ENCODE measurements at regions not wholly inside any gene's neighbourhood (a gene's known extent, or its start where the extent isn't known, plus 50 kb on each side); places are given as distances from the start of the nearest gene placed in this dataset.
A peak's percentile ranks its signal among the peaks of the same experiment; 100 is the strongest.

DNA sequence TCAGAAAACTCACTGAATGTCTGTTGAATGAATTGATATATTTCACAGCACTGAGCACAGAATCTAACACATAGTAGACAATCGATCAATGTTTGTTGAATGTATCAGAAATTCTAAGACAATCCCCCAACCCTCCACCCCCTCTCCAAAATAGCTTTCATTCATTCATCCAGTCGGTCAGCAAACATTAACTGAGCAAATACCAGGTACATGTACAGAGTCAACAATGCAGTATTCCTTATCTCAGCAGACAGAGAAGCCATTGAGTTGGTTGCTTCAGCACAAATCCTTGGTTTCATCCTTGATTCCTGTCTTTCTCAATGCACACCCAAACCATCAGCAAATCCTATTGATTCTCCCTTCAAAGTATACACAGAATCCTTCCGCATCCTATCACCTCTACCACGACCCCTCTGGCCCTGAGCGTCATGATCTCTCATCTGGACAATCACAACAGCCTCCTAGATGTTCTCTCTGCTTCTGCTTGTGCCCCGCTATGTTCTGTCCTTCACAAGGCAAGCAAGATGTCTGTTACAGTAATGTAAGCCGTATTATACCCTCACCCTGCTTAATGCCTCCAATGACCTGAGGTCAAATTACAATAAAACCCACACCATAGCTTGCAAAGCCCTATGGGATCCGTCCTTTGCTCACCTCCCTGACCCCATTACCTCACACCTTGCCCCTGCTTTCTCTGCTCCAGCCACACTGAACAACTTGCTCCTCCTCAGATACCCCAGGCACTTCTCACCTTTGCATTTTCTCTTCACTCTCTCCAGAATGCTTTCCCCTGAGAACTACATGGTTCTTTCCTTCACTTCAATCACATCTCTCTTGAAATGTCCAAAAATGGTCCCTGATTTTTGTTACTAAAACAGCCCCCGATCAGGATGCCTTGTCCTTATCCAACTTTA lies 738.1 kb upstream of the TBX3 start:
- no peak overlapping the region for H3K4me3 ChIP-seq (ENCODE audit: low read depth, low read length)
- no peak for DNase-seq (ENCODE audit: low read depth)

DNA sequence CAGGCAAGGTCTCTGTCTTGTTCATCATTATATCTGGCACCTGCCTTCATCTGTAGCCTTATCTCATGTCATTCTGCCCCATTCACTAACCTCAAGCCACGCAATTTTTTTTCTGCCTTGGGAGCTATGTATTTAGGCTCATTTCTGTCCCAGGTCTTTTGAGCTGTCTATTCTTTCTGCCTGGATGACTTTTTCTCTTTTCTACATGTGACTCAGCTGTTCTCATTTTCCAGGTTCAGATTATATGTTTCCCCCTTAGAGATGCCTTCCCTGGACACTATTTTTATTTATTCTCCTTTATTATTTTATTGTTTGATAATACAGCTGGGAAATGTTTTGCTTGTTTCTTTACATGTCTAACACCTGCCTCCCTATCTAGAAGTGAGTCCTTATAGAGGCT lies 737.4 kb upstream of the TBX3 start:
- H3K4me3 ChIP-seq (ENCODE audit: low read depth, low read length) = no peak overlapping the region
- no peak for DNase-seq (ENCODE audit: low read depth)

DNA sequence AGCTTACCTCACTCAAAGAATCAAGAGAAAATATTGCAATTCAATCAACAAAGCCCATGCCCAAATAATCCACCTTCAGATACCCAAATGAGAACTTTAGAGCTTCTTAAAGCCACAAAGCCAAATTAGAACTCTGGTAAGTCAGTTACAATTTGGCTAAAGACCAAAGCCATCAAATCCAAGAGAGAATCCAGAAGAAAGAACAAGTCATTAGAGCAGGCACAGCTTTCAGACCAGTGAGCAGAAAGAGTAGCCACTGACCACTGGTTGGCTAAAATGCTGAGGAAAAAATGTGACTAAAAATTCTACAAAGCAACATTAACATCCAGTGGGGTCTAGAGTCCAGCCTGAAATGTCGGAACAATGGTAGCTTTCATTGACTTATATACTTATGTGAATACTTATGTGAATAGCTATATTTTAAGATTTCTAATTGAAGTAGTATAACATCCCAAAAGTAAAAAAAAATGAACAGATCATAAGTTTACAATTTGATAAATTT lies 735.2 kb upstream of the TBX3 start:
- DNase-seq (ENCODE audit: low read depth) = no peak
- no peak overlapping the region for H3K4me3 ChIP-seq (ENCODE audit: low read depth, low read length)

DNA sequence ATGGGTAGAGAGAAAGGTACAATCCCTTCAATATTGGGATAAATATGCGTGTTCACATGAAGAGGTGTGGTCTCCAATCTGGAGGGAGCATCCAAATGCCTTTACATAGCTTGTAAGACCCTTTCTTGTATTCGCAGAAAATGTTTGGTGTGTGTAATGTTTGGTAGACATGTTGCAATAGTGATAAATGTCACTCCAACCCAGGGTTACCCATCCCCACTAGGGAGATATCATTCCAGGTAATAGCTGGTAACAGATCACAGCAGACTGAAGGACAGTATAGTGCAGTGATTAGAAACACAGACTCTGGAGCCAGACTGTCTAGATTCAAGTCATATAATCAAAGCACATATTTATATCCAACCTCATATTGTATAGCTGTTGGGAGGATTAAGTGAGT lies 733.6 kb upstream of the TBX3 start:
- H3K4me3 ChIP-seq (ENCODE audit: low read depth, low read length) = no peak overlapping the region
- no peak for DNase-seq (ENCODE audit: low read depth)

DNA sequence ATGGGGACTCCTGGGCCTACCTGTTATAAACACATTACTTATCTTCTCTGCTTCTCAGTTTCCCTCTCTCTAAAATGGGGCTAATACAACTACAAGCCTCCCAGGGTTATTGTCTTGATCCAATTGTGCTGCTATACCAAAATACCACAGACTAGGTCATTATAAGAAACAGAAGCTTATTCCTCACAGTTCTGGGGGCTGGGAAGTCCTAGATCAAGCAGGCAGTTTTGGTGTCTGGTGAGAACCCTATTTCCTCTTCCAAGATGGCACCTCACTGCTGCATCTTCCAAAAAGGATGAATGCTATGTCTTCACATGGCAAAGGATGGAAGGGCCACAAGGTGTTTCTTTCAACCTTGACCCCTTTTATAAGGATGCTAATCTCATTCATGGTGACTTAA lies 732.9 kb upstream of the TBX3 start:
- no peak overlapping the region for H3K4me3 ChIP-seq (ENCODE audit: low read depth, low read length)
- DNase-seq (ENCODE audit: low read depth) = no peak

DNA sequence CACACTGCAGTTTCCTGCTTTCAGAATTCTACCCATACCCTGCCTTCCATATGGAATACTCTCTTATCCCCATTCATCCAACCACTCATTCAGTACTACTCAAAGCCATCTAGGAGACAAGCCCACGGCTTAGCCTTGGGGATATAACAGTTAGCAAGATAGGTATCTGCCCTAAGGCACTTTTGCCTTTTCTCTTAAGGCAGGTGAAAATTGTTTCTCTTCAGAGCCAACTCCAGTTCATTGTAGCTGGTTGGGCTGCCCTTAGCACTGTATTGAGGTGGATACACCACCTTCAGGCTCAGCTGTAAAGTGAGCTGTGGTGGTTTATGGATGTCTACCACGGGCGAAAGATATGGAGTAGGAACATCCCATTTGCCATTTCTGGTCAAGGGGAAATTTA lies 729.7 kb upstream of the TBX3 start:
- DNase-seq (ENCODE audit: low read depth) = no peak
- no peak overlapping the region for H3K4me3 ChIP-seq (ENCODE audit: low read depth, low read length)

DNA sequence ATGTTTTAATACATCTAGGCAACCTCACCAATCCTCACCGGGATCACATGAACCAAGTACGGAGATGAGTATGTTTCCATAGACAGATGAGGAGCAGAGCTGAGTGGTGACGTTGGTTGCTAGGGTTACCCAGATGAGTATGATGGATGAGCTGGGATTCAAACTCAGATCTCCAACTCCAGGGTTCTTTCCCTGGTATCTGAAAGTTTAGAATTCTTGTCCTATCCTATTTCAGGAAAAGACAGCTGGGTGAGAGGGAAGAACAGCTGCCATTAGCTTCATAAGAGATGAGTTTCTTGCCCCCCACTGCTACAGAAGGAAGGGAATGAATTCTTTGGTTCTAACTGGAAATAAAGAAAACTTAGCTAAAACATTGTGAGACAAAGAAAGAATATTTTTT lies 728.9 kb upstream of the TBX3 start:
- no peak overlapping the region for H3K4me3 ChIP-seq (ENCODE audit: low read depth, low read length)
- DNase-seq (ENCODE audit: low read depth) = peak; percentile 10

DNA sequence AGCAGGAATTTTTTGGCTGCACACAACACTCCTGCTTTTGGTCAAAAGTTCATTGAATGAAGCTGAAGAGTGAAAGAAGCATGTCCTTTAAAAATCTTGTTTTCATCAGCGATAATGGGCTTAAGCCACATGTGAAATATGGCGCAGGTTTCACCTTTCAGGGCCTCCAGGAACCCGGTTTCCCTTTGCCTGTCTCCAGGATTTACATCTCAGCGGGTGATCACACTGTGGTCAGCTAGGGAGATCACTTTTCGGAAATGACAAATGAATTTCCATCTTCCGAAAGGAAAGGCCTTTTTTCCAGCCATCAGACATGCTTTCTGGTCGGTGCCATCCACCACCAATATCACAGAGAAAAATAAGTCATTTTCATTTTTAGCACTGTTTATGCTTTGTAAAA lies 727.1 kb upstream of the TBX3 start:
- no peak for DNase-seq (ENCODE audit: low read depth)
- no peak overlapping the region for H3K4me3 ChIP-seq (ENCODE audit: low read depth, low read length)

DNA sequence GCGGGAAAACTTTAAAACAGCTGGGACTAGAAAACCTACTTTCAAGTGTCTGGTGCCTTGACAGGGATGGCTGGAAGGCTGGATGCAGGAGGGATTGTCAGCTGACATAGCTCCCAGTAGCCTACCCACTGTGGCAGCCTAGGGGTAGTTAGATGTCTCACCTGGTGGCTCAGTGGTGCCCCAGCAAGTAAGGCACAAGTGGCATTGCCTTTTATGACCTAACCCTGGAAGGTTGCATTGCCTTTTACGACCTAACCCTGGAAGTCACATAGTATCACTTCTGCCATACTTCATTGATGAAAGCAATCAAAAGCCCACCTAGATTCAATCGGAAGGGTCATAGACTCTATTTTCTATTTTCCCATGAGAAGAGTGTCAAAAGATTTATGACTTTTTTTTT lies 724.7 kb upstream of the TBX3 start:
- no peak overlapping the region for H3K4me3 ChIP-seq (ENCODE audit: low read depth, low read length)
- no peak for DNase-seq (ENCODE audit: low read depth)

DNA sequence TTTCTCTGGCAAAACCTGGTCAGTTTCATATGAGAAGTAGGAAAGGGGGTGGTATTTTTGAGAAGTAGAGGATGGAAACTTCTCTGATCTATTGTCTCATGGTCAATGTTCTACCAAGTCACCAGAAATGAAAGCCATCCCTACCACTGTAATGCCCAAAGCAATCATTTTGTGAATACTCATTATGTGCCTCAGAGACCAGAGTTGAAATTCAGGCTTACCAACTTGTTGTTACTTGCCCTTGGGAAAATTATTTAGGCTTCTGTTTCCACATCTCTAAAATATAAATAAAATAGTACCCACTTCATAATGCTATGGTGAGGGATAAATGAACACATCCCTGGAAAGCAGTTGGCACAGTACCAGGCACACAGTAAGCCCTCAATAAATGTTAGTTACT lies 723.7 kb upstream of the TBX3 start:
- H3K4me3 ChIP-seq (ENCODE audit: low read depth, low read length) = no peak overlapping the region
- DNase-seq (ENCODE audit: low read depth) = no peak

DNA sequence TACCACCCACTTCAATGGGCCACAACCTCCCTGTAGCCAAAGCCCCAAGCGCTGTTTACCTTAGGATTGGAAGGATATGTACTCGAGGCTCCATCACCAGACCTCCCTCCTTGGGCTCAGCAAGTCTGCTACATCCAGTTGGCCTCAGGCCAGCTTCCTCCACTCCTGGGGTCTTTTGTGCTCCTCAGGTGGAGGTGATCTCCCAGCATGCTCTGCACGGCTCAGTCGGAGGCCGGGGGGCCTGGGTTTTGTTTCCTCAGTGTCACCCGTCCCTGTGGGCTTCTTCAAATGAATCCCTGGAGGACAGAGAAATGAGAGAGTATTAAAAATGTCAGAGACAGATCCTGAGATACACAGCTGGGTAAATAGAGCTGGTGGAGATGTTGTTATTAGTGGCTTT lies 723.1 kb upstream of the TBX3 start:
- DNase-seq (ENCODE audit: low read depth) = no peak
- H3K4me3 ChIP-seq (ENCODE audit: low read depth, low read length) = no peak overlapping the region

DNA sequence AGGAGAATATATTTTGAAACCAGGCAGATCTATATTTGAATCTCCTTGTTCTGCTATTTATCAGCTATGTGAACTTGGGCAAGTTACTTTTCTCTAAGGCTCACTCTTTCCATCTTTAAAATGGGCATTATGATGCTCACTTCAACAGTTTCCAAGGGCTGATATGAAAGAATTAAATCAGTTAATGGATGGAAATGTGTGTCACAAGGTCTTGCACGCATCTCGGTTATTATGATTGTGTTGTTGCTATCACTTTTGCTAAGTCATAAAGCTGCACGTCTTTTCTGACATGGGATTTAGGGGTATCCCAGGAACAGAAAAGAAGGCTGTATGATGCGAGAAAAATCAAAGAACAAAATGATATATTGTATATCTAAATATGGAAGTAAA lies 721.5 kb upstream of the TBX3 start:
- DNase-seq (ENCODE audit: low read depth) = no peak
- no peak overlapping the region for H3K4me3 ChIP-seq (ENCODE audit: low read depth, low read length)

DNA sequence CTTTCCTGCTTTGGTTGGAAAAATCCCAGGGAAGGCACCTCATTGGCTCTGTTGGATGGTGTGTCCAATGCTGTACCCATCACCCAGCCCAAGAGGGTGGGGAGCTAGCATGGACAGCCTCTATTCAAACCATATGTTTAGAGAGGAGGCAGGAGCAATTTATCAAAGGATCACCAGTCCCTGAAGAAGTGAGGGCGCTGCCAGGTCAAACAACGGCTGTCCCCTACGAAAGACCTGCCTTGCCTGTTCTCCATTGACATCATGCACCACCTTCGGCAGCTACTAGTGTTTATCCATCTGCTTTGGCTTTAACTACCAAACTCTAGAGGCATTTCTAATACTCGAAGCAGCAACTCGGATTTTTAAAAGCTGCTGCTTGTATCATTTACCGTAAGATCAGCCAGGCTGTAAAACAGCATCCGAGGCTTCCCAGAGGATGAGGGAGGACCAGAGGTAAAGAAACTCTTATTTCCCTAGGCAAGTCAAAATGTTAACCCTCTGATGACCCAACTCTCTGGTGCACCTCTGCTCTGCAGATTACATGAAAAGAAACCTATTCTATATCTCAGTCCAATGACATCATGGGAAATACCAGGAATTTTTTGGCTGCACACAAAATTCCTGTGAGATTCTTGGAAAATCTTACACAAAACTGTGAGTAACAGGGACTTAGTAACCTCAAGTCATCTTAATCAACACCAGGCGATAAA lies 720.9 kb upstream of the TBX3 start:
- peak; percentile 57 for DNase-seq (ENCODE audit: low read depth)
- H3K4me3 ChIP-seq (ENCODE audit: low read depth, low read length) = no peak overlapping the region

DNA sequence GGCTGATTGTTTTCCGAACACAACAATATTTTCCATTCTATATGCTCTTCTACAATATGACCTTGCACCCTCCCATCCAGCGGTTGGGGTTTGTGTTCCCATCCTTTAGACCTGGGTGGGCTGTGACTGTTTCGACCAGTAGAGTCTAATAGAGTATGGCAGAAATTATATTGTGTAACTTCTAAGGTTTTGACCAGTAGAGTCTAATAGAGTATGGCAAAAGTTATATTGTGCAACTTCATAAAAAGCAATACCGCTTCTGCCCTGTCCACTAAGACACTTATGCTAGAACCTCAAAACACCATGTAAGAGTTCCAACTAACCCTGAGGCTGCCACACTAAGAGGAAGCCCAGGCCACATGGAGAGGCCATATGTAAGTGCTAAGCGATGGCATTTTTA lies 719.7 kb upstream of the TBX3 start:
- no peak for DNase-seq (ENCODE audit: low read depth)
- H3K4me3 ChIP-seq (ENCODE audit: low read depth, low read length) = no peak overlapping the region

DNA sequence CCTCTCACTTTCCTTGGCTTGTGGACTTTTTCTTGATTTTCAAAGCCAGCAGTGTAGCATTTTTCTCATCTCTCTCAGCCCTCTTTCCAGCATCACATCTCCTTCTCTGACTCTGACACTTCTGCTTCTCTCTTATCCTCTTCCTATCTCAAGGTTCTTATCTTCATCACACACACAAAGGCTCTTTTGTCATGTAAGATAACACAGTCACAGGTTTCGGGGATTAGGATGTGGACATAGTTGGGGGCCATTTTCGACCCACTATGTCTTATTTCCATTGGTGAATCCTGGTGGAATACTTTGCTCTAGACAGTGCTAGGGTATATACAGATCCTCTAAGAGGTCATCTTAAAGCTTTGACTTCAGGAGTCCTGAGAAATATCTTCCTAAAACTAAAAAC lies 719.3 kb upstream of the TBX3 start:
- H3K4me3 ChIP-seq (ENCODE audit: low read depth, low read length) = no peak overlapping the region
- DNase-seq (ENCODE audit: low read depth) = no peak

DNA sequence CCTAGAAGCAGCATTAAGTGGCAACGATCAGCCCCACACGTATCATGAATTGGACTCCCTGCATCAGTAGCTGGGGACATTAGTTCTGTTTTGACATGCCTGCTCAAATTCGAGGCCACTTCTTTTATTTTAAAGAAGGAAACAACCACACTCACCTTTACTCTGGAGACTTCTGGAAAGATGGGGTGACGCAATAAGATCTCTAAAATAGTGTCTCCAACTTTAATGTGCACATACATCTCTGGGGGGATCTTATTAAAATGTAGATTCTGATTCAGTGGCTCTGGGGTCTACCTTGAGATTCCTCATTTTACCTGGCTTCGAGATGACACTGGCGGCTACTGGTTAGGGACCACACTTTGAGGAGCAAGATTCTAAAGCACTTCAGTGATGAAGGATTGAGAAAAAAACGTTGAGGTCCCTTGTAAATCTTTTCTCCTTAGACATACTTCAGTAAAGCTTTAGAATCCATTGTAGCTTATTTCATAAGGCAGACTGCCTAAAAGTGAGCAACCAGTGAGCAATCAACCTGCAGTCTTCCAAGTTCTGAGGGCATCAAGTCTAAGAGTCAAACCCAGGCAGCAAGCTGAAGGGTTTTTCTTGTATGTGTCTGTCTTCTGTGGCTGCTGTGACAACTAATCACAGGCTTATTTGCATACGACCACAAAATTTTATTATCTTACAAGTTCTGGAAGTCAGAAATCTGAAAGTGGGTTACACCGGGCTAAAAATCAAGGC lies 718.6 kb upstream of the TBX3 start:
- H3K4me3 ChIP-seq (ENCODE audit: low read depth, low read length) = no peak overlapping the region
- no peak for DNase-seq (ENCODE audit: low read depth)

DNA sequence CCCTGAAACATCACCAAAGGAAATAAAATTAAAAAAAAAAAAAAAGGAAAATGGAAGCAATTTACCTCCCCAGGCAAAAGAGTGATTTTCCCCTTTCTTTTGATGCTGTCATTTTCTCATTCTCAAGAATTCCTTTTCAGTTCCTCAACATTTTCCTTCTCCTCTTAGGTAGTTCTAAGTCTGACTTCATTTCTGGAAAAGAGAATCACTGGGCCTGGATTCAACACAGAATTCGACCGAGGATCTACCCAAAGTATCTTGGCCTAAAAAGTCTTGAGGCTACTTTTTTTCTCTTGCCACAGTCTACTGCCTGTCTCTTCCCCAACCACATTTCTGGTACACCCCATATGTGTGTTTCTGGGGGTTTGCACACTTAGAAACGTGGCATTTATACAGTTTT lies 717.8 kb upstream of the TBX3 start:
- no peak for DNase-seq (ENCODE audit: low read depth)
- no peak overlapping the region for H3K4me3 ChIP-seq (ENCODE audit: low read depth, low read length)

DNA sequence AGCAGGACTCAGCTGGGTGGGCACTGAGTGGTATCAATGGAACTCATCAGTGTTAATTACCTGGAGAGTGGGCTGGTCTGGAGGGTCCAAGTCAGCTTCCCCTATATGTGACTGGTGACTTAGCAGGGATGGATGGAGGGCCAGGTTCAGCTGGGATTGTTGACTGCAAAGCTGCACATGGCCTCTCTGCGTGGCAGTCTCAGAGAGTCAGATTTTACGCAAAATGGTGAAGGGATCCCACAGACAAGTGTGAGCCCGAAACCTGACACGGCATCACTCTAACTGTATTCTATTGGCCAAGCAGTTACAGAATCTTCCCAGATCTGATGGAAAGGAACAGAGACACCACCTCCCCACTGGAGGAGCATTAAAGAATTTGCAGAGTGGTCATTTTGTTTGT lies 716.0 kb upstream of the TBX3 start:
- no peak for DNase-seq (ENCODE audit: low read depth)
- no peak overlapping the region for H3K4me3 ChIP-seq (ENCODE audit: low read depth, low read length)

DNA sequence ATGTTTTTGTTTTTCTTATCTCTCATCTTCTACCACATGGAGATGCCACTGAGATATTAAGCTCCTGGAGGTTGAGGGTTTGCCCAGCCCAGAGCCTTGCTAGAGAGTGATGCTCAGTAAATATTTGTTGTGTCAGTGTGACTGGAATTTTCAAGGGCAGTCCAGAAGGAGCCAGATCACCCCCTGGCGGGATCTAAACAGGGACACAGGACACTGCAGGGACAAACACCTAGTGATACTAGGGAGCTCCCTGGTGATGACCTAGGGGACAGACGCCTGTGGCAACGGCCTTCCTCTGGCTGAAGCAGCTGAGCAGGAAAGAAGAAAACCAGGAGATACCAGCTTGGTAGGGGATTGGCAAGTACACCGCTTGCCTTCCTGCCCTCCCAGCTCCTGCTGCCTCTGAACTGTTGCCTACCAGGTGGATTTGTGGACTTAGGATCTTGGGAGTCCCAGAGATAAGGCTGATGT lies 714.4 kb upstream of the TBX3 start:
- no peak overlapping the region for H3K4me3 ChIP-seq (ENCODE audit: low read depth, low read length)
- DNase-seq (ENCODE audit: low read depth) = no peak

DNA sequence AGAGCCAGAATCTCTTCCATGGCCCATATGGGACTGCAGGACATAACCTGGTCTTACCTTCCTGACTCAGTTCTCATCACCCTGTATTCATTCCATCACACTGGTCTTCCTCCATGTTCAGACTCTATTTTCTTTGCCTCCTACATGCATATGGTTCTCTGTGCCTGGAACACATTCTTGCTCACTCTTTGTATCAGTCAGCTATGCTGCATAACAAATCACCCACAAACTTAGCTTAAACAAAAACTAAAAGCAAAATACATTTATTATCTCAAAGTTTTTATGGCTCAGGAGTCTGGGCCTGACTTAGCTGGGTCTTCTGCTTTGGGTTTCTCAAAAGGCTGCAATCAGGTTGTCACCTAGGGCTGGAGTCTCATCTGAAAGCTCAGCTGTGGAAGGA lies 712.6 kb upstream of the TBX3 start:
- H3K4me3 ChIP-seq (ENCODE audit: low read depth, low read length) = no peak overlapping the region
- DNase-seq (ENCODE audit: low read depth) = no peak

Measured in skeletal muscle cell (primary cell).